Spleen (tissue), 11 donors: ENCODE measurements at regions not wholly inside any gene's neighbourhood (a gene's known extent, or its start where the extent isn't known, plus 50 kb on each side); places are given as distances from the start of the nearest gene placed in this dataset.

Experiments
- DNase-seq: peaks from one replicate; pipeline ENCODE4 v3.0.0-alpha.2; 2020
- H3K27ac ChIP-seq, 8 donors: fragments of 200-600 bp; sonication (generic) in 7 of 8; 1 replicate in 4 of 8; 2 replicates in 4 of 8; pipeline versions ENCODE4 v1.5.0 to v1.8.0; 2016 to 2021; ENCODE audit warnings: inconsistent platforms in 4 of 8, mild to moderate bottlenecking in 4 of 8, moderate library complexity in 1 of 8
- H3K27me3 ChIP-seq, 7 donors: fragments of 200-600 bp; sonication (generic) in 6 of 7; replicated peaks in 1 of 7; 1 replicate in 4 of 7; 2 replicates in 3 of 7; pipeline versions ENCODE4 v1.5.0 to v1.8.0; 2016 to 2021; ENCODE audit warnings: inconsistent platforms in 3 of 7, mild to moderate bottlenecking in 1 of 7
- H3K36me3 ChIP-seq, 6 donors: fragments of 200-600 bp; sonication (generic) in 5 of 6; 1 replicate in 4 of 6; 2 replicates in 2 of 6; pipeline versions ENCODE4 v1.5.0 to v1.8.0; 2016 to 2021; ENCODE audit warnings: inconsistent platforms in 2 of 6
- H3K4me1 ChIP-seq, 6 donors: fragments of 200-600 bp; sonication (generic) in 5 of 6; 1 replicate in 3 of 6; 2 replicates in 3 of 6; pipeline versions ENCODE4 v1.5.0 to v1.8.0; 2016 to 2021; ENCODE audit warnings: inconsistent platforms in 3 of 6
- H3K4me3 ChIP-seq, 8 donors: fragments of 200-600 bp; sonication (generic) in 7 of 8; 1 replicate in 4 of 8; 2 replicates in 4 of 8; pipeline versions ENCODE4 v1.5.0 to v1.8.0; 2016 to 2021; ENCODE audit warnings: inconsistent platforms in 4 of 8, mild to moderate bottlenecking in 4 of 8, moderate library complexity in 2 of 8
- H3K9me3 ChIP-seq, 8 donors: fragments of 200-600 bp; sonication (generic) in 7 of 8; 1 replicate in 4 of 8; 2 replicates in 4 of 8; pipeline versions ENCODE4 v1.5.0 to v1.8.0; 2016 to 2021; ENCODE audit warnings: inconsistent platforms in 4 of 8
- CTCF ChIP-seq, 11 experiments: fragments of 200-600 bp in 7 of 11; fragments of 450-650 bp in 4 of 11; sonication (generic) in 4 of 11; IDR thresholded peaks in 8 of 11; conservative IDR thresholded peaks in 3 of 11; 1 replicate in 7 of 11; 2 replicates in 4 of 11; pipeline versions ENCODE4 v1.4.0 to v1.8.0; 2016 to 2021; ENCODE audit warnings: antibody characterized with exemption in 11 of 11, inconsistent platforms in 4 of 11, mild to moderate bottlenecking in 1 of 11
- POLR2A ChIP-seq, 3 donors: fragments of 450-650 bp; IDR thresholded peaks; one replicate each; pipeline ENCODE4 v1.5.1; 2017; ENCODE audit warnings: antibody characterized with exemption in 3 of 3, mild to moderate bottlenecking in 1 of 3
- POLR2AphosphoS5 ChIP-seq, 3 donors: sonication (generic); formaldehyde crosslinking; IDR thresholded peaks; one replicate each; pipeline ENCODE4 v1.5.1; 2017; ENCODE audit warnings: antibody characterized with exemption in 3 of 3
- WGBS, 5 donors: extraction: QIAGEN DNeasy Blood & Tissue Kit in 3 of 5; methylation state at CpG; one replicate each; pipeline versions ENCODE4 v1.1.5 to v1.1.7; 2013 to 2018; 5-methylcytosine and 5-hydroxymethylcytosine counted together
- intact Hi-C: fragments of 100-400 bp; cut with DNase I; formaldehyde crosslinking; loops from one replicate; pipeline ENCODE4 v1.15.0; 2023; ENCODE audit warnings: low total_unique reads
- donor health status: healthy with polysubstance abuse.
- donor health status: DM: no; HTN: no; CAD: no; lungs with moderate emphysema.
- donor health status: DM: no; HTN: no; CAD: no.
- donor health status: Bipolar disorder and iron deficiency.
- donor health status: healthy.
- donor health status: DM: no; HTN: no; CAD: no.
- donor health status: DM: yes; HTN: yes; CAD: no.

- Histone ChIP-seq H3K4me3 (no peak overlapping the region), H3K27me3 (peaks cover 0 to 13% (median 0%) of the 10 kb centered on the region in 7 donors), H3K27ac (no peak overlapping the region), H3K9me3 (peaks cover 0 to 5% (median 0%) of the 10 kb centered on the region in 8 donors), H3K4me1 (no peaks in the 10 kb centered on the region), H3K36me3 (no peaks in the 10 kb centered on the region)
- intact Hi-C loops = no loop called here
- TF ChIP-seq CTCF (IDR thresholded peaks at IDR 0.05 in 8 of 11, conservative IDR thresholded peaks at IDR 0.05 in 3 of 11) (no peak), POLR2AphosphoS5 (IDR thresholded peaks at IDR 0.05) (no peak), POLR2A (IDR thresholded peaks at IDR 0.05) (no peak)
- DNase-seq = no peak
- WGBS, 5 donors = 81 to 93% (median 83%) methylated on average over 5 of the region's 5 CpGs
Measured at GRCh38 chr15:97425596-97425995, 534.9 kb upstream of the ARRDC4 start.

- Histone ChIP-seq H3K9me3 (peaks cover 0 to 14% (median 4%) of the 10 kb centered on the region in 8 donors), H3K4me3 (no peak overlapping the region), H3K27me3 (no peaks in the 10 kb centered on the region), H3K4me1 (no peaks in the 10 kb centered on the region), H3K36me3 (no peaks in the 10 kb centered on the region), H3K27ac (no peak overlapping the region)
- no peak for TF ChIP-seq POLR2AphosphoS5 (IDR thresholded peaks at IDR 0.05)
- TF ChIP-seq CTCF (IDR thresholded peaks at IDR 0.05 in 8 of 11, conservative IDR thresholded peaks at IDR 0.05 in 3 of 11) = no peak
- WGBS, 5 donors = 53 to 77% (median 58%) methylated on average over 1 of the region's 1 CpG
- intact Hi-C loops = no loop called here
- DNase-seq = no peak
Measured at GRCh38 chr15:97443101-97443500, 517.4 kb upstream of the ARRDC4 start.

- Histone ChIP-seq H3K36me3 (no peaks in the 10 kb centered on the region), H3K4me1 (no peaks in the 10 kb centered on the region), H3K9me3 (peaks cover 0 to 15% (median 7%) of the 10 kb centered on the region in 8 donors), H3K27ac (no peak overlapping the region), H3K27me3 (no peaks in the 10 kb centered on the region), H3K4me3 (no peak overlapping the region)
- no peak for DNase-seq
- TF ChIP-seq POLR2A (IDR thresholded peaks at IDR 0.05) (no peak), CTCF (IDR thresholded peaks at IDR 0.05 in 8 of 11, conservative IDR thresholded peaks at IDR 0.05 in 3 of 11) (no peak), POLR2AphosphoS5 (IDR thresholded peaks at IDR 0.05) (no peak)
- intact Hi-C loops = no loop called here
- WGBS, 5 donors = 69 to 78% (median 75%) methylated on average over 3 of the region's 3 CpGs
Measured at GRCh38 chr15:97446138-97446537, 514.4 kb upstream of the ARRDC4 start.

- WGBS, 5 donors = 83 to 89% (median 88%) methylated on average over 7 of the region's 7 CpGs
- intact Hi-C loops = no loop called here
Measured at GRCh38 chr15:97456521-97457202, 503.8 kb upstream of the ARRDC4 start.

More at GRCh38 chr15:97456521-97457202, 503.8 kb upstream of the ARRDC4 start:
- no peak for TF ChIP-seq POLR2A (IDR thresholded peaks at IDR 0.05)
- TF ChIP-seq POLR2AphosphoS5 (IDR thresholded peaks at IDR 0.05) = no peak
- TF ChIP-seq CTCF (IDR thresholded peaks at IDR 0.05 in 8 of 11, conservative IDR thresholded peaks at IDR 0.05 in 3 of 11) = no peak
- no peak for DNase-seq
- Histone ChIP-seq H3K9me3 (no peaks in the 10 kb centered on the region), H3K4me1 (peaks cover 0 to 5% (median 0%) of the 10 kb centered on the region in 6 donors), H3K36me3 (no peaks in the 10 kb centered on the region), H3K27ac (no peak overlapping the region), H3K4me3 (no peak overlapping the region), H3K27me3 (no peaks in the 10 kb centered on the region)
